Psoas muscle (tissue), 7 donors: ENCODE measurements at regions not wholly inside any gene's neighbourhood (a gene's known extent, or its start where the extent isn't known, plus 50 kb on each side); places are given as distances from the start of the nearest gene placed in this dataset.

Experiments used
- ATAC-seq, 4 donors: fragments of 200-7000 bp; cut with Tn5 transposase; one replicate each; pipeline ENCODE4 v1.9.1; 2020; ENCODE audit warnings: moderate library complexity in 3 of 4, mild to moderate bottlenecking in 2 of 4
- DNase-seq, 2 donors: peaks; one replicate each; pipeline ENCODE4 v3.0.0-alpha.2; 2020
- H3K27ac ChIP-seq: fragments of 200-600 bp; one replicate; pipeline ENCODE4 v1.8.0; 2022
- H3K27me3 ChIP-seq, 3 donors: fragments of 200-600 bp in 1 of 3; one replicate each; pipeline versions ENCODE4 v1.6.1 to v1.8.0; 2013 to 2022; ENCODE audit warnings: low read length in 2 of 3, mild to moderate bottlenecking in 2 of 3, moderate library complexity in 1 of 3; ENCODE audit not compliant: insufficient read depth in 3 of 3
- H3K36me3 ChIP-seq, 2 donors: fragments of 200-600 bp in 1 of 2; one replicate each; pipeline versions ENCODE4 v1.6.1 to v1.8.0; 2013 to 2022; ENCODE audit warnings: low read depth in 1 of 2, mild to moderate bottlenecking in 1 of 2, moderate library complexity in 1 of 2; ENCODE audit not compliant: insufficient read depth in 1 of 2
- H3K4me1 ChIP-seq: fragments of 200-600 bp; one replicate; pipeline ENCODE4 v1.8.0; 2022
- H3K4me3 ChIP-seq: fragments of 200-600 bp; one replicate; pipeline ENCODE4 v1.8.0; 2022; ENCODE audit warnings: mild to moderate bottlenecking
- H3K9me3 ChIP-seq: fragments of 200-600 bp; one replicate; pipeline ENCODE4 v1.8.0; 2022
- WGBS, 3 donors: extraction: QIAGEN DNeasy Blood & Tissue Kit; methylation state at CpG; one replicate each; pipeline versions ENCODE4 v1.1.6 to v1.1.7; 2013; 5-methylcytosine and 5-hydroxymethylcytosine counted together
- intact Hi-C, 2 donors: fragments of 100-400 bp; cut with DNase I; formaldehyde crosslinking; loops; one replicate each; pipeline versions ENCODE4 v1.11.0 to v1.14.2; 2022
- TF ChIP-seq, protein P1 (sequence below): fragments of 200-600 bp; IDR thresholded peaks from one replicate; pipeline ENCODE4 v1.8.0; 2022; ENCODE audit warnings: antibody characterized with exemption
- donor health status: healthy with polysubstance abuse.
- donor health status: DM: no; HTN: no; CAD: no; lungs with moderate emphysema.
- donor health status: Bipolar disorder and iron deficiency.
- donor health status: healthy.
- donor health status: DM: yes; HTN: yes; CAD: no.
- donor health status: DM: no; HTN: no; CAD: no.
- donor health status: DM: yes; HTN: yes; CAD: no.

DNA sequence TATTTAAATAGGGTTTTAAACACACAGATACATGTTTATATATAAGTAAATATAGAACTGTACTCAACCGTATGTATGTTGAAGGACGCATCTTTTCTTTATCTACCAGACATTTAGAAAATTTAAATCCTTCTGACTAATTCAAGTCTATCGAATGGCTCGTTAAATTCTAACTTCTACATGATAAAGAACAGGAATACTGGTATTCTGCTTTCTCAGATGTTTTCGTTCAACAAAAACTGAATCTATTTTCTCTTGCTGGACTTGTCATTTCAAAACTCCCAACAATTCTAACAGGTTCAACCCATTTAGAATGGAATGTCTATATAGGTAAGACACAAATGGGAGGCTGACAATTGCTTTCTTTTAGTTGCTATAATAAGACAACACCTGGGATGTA is 978.3 kb upstream of the ADGRL3 start:
- WGBS, 3 donors: 94 to 97% (median 94%) methylated on average over 5 of the region's 5 CpGs
- ATAC-seq (no peak), DNase-seq (no peak)
- TF ChIP-seq, protein P1, sequence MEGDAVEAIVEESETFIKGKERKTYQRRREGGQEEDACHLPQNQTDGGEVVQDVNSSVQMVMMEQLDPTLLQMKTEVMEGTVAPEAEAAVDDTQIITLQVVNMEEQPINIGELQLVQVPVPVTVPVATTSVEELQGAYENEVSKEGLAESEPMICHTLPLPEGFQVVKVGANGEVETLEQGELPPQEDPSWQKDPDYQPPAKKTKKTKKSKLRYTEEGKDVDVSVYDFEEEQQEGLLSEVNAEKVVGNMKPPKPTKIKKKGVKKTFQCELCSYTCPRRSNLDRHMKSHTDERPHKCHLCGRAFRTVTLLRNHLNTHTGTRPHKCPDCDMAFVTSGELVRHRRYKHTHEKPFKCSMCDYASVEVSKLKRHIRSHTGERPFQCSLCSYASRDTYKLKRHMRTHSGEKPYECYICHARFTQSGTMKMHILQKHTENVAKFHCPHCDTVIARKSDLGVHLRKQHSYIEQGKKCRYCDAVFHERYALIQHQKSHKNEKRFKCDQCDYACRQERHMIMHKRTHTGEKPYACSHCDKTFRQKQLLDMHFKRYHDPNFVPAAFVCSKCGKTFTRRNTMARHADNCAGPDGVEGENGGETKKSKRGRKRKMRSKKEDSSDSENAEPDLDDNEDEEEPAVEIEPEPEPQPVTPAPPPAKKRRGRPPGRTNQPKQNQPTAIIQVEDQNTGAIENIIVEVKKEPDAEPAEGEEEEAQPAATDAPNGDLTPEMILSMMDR: no peak
- Histone ChIP-seq H3K4me1 (no peaks in the 10 kb centered on the region), H3K27me3 (no peaks in the 10 kb centered on the region), H3K27ac (no peak overlapping the region), H3K9me3 (no peaks in the 10 kb centered on the region), H3K4me3 (no peak overlapping the region), H3K36me3 (no peaks in the 10 kb centered on the region)
- intact Hi-C loops: no loop called here

DNA sequence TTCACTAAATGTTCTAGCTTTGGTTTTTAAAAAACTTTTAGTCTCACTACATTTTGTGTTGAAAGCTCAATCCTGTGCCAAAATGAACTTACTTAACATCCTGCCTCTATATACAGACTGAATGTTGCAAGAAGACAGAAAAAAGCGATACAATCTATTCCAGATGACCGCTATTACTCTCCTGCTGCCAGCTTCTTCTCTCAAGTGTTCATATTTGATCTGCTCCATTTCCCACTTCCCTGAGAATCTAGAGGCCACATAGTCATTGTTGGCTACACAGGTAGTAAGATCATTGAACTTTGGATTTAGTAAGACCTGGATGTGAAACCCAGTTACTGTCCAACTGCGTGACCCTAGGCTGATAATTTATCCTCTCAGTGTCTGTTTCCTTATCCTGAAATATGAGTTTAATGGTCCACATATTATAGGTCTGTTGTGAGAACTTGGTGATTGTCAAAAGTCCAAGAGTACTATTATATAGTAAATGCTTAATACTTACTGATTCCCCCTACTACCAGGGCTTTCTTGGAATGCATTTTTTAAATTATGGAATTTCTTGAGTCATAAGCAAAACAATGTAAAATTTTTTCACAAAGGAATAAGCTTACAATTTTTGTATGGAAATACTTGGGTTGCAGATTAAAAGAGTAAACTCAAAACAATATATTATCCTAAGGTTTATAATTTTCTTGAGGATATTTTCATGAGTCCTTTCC is 976.8 kb upstream of the ADGRL3 start:
- Histone ChIP-seq H3K27me3 (no peaks in the 10 kb centered on the region), H3K27ac (no peak overlapping the region), H3K9me3 (no peaks in the 10 kb centered on the region), H3K4me3 (no peak overlapping the region), H3K36me3 (no peaks in the 10 kb centered on the region), H3K4me1 (no peaks in the 10 kb centered on the region)
- DNase-seq (no peak), ATAC-seq (no peak)
- TF ChIP-seq, protein P1: no peak
- 75 to 88% (median 76%) methylated on average over 3 of the region's 3 CpGs for WGBS, 3 donors
- intact Hi-C loops: no loop called here

DNA sequence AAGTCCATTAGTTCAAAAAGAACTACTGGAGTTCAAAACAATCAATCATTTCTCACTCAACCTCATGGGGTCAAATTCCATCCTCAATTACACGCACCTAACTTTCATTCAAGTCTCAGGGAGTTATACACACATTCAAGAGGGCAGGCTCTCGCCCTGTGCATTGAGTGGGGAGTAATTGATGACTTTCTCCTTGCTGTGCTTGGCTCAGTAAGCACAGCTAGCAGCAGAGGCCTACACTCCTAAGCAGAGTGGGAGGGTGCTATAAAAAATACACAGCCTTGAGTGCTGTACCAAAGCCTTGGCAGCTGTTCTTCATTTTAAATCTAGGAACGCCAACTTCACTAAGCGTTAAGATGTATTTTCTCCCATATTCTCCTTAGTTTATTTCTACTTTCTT is 958.3 kb upstream of the ADGRL3 start:
- DNase-seq (no peak), ATAC-seq (no peak)
- WGBS, 3 donors: 36 to 48% (median 41%) methylated on average over 4 of the region's 4 CpGs
- Histone ChIP-seq H3K27me3 (no peaks in the 10 kb centered on the region), H3K4me1 (no peaks in the 10 kb centered on the region), H3K36me3 (no peaks in the 10 kb centered on the region), H3K4me3 (no peak overlapping the region), H3K9me3 (no peaks in the 10 kb centered on the region), H3K27ac (no peak overlapping the region)
- TF ChIP-seq, protein P1: no peak
- intact Hi-C loops: no loop called here

DNA sequence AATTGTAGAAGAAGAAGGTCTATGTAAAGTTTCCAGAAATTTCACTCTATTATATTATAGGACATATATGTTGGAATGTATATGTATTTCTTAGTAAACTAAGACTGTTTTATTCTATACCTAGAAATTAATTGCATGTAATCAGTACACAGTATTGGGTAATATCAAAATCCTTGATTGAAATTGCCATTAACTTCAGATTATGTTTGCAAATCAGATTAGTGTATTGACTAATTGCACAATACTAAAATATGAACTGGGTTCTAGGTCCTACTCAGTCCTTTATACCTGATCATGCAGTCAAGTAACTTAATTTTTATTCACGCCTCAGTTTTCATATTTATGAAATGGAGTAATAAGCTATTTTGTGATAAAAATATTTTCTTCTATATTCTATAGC is 950.3 kb upstream of the ADGRL3 start:
- WGBS, 3 donors: 92 to 98% (median 94%) methylated on average over 1 of the region's 1 CpG
- ATAC-seq: no peak

More for the DNA sequence above, 950.3 kb upstream of the ADGRL3 start:
- H3K4me3 ChIP-seq: no peak overlapping the region
- H3K9me3 ChIP-seq: no peaks in the 10 kb centered on the region
- H3K4me1 ChIP-seq: no peaks in the 10 kb centered on the region
- intact Hi-C loops: no loop called here
- H3K27ac ChIP-seq: no peak overlapping the region
- no peak for DNase-seq
- H3K36me3 ChIP-seq: no peaks in the 10 kb centered on the region
- no peaks in the 10 kb centered on the region for H3K27me3 ChIP-seq
- TF ChIP-seq, protein P1: no peak
